GM12864 (cell line): ENCODE measurements at regions not wholly inside any gene's neighbourhood (a gene's known extent, or its start where the extent isn't known, plus 50 kb on each side); places are given as distances from the start of the nearest gene placed in this dataset.

Experiments
- DNase-seq: peaks from one replicate; pipeline ENCODE4 v3.0.0-alpha.2; 2011; ENCODE audit warnings: low read depth
- H3K4me3 ChIP-seq: 2 replicates; pipeline ENCODE4 v1.5.1; 2011; ENCODE audit warnings: mild to moderate bottlenecking, low read depth, low read length, control low read depth
- TF ChIP-seq, protein P1 (sequence below): IDR thresholded peaks from 2 replicates; pipeline ENCODE4 v1.5.1; 2011; ENCODE audit warnings: low read depth, mild to moderate bottlenecking, moderate library complexity, low read length, control low read depth, inconsistent platforms; ENCODE audit errors: missing control alignments

DNA sequence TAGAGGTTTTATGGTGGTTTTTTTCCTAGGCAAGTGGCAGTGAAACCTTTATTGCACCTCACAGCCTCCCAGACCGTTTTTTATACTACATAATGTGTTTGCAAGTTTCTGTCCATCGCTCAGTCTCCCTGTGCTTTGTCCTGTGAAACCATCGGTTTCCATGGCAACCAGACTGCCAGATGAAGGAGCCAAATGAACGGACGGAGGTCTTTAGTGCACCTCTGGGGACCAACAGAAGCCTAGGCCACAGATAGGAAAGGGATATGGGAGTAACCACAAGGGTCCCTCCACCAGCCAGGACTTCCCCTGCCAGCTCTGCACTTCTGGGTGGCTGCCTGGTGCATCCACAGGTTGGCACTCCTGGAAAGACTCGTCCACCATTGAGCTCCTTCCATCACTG, 165.0 kb downstream of the CHST1 start:
- DNase-seq, result no peak
- TF ChIP-seq, protein P1, sequence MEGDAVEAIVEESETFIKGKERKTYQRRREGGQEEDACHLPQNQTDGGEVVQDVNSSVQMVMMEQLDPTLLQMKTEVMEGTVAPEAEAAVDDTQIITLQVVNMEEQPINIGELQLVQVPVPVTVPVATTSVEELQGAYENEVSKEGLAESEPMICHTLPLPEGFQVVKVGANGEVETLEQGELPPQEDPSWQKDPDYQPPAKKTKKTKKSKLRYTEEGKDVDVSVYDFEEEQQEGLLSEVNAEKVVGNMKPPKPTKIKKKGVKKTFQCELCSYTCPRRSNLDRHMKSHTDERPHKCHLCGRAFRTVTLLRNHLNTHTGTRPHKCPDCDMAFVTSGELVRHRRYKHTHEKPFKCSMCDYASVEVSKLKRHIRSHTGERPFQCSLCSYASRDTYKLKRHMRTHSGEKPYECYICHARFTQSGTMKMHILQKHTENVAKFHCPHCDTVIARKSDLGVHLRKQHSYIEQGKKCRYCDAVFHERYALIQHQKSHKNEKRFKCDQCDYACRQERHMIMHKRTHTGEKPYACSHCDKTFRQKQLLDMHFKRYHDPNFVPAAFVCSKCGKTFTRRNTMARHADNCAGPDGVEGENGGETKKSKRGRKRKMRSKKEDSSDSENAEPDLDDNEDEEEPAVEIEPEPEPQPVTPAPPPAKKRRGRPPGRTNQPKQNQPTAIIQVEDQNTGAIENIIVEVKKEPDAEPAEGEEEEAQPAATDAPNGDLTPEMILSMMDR, result no peak
- H3K4me3 ChIP-seq, result no peak overlapping the region

DNA sequence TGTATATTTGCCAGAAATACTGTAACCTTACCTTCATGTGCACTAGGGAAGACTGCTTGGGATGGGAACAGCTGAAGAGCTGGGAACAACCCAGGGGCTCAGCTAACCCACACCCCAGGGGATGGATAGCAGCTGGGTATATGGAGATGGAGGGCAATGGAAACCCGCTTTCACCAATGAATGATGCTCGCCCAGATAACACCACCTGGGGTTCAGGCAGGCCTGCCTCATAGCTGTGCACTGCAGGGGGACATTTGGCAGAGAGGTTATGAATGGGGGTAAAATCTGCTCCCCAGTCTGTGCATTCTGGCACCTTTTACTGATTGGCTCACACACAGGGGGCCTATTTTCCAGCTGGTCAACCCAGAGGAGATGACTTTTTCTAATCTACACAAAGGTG, 170.7 kb downstream of the CHST1 start:
- no peak overlapping the region for H3K4me3 ChIP-seq
- TF ChIP-seq, protein P1, result no peak
- no peak for DNase-seq

DNA sequence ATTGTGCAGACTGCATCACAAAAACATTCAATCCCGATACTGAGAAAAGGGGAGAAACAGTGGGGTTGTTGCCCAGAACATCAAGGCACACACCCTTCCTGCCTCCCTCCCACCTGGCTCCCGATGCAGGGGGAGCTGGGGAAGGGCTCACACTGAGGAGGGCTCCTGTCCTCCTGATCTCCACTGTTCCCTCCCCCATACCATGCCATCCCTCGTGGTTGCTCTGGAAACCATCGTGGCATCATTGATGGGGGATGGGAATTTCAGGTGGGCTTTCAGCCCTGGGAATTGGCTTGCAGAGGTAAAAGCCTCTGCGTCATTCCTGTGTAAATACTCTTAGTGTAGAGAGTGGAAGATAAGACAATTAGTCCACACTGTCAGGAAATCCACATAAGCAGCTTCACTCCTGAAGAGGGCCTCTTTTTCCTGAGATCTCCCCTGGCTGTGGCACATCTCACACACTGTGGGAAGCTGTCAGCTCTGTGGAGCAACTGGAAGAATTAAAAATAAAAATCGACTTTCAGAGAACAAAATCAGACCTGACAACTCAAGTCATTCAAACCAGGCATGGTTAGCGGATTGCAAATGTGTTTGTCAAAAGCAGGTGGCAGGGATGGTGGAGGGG, 176.0 kb downstream of the CHST1 start:
- TF ChIP-seq, protein P1, result no peak
- no peak for DNase-seq
- no peak overlapping the region for H3K4me3 ChIP-seq

DNA sequence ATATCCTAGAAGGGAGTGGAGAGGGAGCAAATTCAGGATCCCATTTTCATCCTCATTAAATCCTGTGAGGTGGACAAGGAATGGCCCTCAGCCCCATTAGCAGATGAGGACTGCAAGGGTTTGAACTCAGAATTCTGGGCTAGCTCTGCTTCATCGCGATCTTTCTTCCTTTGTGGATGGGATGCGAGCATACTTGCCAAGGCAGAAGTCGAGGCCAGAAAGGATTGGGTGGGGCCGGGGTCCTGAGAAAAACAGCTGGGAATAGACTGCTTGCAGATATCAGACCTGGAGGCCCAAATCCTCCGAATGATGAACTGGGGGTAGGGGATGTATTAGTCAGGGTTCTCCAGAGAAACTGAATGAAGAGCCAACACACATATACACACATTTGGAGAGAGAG, 179.0 kb downstream of the CHST1 start:
- no peak for DNase-seq
- no peak overlapping the region for H3K4me3 ChIP-seq
- TF ChIP-seq, protein P1, result no peak

DNA sequence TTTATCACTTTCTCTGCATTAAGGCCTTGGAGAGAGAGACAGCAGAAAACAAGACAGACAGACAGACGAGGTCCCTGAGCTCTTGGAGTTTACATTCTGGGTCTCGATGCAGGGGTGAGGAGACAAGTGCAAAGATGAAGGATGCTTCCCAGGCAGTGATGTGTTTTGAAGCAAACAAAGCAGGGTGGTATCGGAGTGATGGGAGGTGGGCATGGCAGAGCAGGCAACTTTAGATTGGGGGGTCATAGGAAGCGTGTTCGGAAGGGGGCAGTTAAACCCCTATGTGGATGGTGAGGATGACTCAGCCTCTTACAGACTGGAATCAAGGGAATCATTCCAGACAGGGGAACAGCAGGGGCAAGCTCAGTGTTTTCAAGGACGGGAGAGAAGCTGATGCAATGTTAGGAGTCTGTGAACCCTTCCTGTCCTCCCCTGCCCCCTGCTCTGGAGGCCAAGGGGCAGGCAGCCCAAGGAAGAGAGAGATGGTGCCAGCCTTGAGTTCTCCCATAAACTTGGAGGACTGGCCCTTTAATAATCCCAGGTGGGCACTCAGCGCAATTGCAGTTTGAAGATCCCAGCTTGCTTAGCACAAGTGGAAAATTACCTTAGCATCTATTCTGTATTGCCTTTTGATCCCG, 180.2 kb downstream of the CHST1 start:
- no peak overlapping the region for H3K4me3 ChIP-seq
- TF ChIP-seq, protein P1, result no peak
- DNase-seq, result no peak

DNA sequence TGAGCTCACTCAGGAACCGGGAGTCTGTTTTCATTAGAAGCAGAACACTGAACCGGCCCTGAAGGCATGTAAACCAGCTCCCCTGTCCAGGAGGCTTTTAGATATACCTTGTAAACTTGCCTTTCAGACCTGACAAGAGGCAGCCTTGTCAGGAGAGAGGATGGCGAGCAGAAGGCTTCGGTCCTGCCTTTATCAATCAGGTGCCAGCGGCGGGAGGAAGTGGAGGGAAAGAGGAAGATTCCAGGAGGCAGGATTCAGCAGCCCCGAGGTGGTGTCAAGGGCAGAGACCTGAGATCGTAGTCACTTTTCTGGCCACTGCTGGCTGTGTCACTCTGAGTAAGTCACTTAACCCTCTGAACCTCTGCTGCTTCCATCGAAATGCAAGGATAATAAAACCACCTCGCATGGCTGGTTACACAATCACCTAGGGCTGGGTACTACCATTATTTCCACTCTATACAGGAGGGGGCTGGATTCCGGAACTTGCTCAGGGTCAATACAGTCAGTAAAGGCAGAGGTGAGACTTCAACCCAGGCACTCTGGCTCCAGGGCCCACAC, 181.0 kb downstream of the CHST1 start:
- DNase-seq, result no peak
- TF ChIP-seq, protein P1, result no peak

DNA sequence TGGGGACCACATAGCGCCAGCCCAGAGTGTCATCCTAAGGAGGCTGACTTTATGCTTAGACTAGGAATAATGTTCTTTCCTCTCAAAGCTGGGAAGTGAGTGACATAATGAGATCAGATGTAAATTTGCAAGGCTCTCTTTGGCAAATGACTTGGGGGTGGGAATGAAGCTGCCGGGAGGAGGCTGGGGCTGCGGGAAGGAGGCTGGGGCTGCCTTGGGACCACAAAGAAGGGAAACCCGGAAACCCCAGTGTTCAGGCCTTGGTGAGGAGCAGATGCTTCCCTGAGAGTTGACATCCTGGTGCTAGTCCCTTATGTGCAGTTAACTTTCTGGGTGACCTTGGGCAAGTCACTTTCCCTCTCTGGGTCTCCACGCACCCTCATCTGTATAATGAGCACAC, 182.0 kb downstream of the CHST1 start:
- no peak for DNase-seq
- H3K4me3 ChIP-seq, result no peak overlapping the region
- TF ChIP-seq, protein P1, result no peak

More for the DNA sequence above, 181.0 kb downstream of the CHST1 start:
- H3K4me3 ChIP-seq, result no peak overlapping the region
